ENCODE measurements at regions not wholly inside any gene's neighbourhood (a gene's known extent, or its start where the extent isn't known, plus 50 kb on each side); places are given as distances from the start of the nearest gene placed in this dataset.
"Not testable (repeated sequence)": the region's sequence is repeated elsewhere in the genome, so short reads cannot be mapped to it uniquely, and the experiment has no call there.

- not testable (repeated sequence) for H3K27ac ChIP-seq
Measured at GRCh38 chr3:195999176-195999575, 82.7 kb downstream of the TFRC start.

GRCh38 chr3:195996314-195996713 is 85.6 kb downstream of the TFRC start:
- H3K27ac ChIP-seq: not testable (repeated sequence)

DNA sequence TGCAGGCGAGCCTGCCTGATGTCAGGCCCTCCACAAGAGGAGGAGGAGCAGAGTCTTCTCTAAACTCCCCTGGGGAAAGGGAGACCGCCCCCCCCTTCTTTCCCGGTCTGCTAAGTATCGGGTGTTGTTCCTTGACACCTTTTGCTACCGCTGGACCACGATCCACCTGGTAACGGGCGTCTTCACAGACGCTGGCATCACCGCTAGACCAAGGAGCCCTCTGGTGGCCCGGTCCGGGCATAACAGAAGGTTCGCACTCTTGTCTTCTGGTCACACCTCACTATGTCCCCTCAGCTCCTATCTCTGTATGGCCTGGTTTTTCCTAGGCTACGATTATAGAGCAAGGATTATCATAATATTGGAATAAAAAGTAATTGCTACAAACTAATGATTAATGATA is 86.0 kb upstream of the TNK2 start:
- H3K27ac ChIP-seq: not testable (repeated sequence)

DNA sequence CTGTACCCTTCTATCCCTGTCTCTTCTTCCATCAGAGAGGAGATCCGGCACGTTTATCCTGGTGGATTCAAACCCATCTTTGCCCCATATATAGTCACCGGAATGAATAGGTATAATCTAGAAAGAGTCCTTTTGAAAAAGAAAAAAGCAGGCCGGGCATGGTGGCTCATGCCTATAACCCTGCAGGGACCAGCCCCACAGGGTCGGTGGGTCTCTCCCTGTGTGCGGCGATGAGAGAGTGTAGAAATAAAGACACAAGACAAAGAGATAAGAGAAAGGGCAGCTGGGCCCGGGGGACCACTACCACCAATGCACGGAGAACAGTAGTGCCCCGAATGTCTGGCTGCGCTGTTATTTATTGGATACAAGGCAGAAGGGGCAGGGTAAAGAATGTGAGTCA is 85.3 kb upstream of the TNK2 start:
- H3K27ac ChIP-seq: not testable (repeated sequence)

DNA sequence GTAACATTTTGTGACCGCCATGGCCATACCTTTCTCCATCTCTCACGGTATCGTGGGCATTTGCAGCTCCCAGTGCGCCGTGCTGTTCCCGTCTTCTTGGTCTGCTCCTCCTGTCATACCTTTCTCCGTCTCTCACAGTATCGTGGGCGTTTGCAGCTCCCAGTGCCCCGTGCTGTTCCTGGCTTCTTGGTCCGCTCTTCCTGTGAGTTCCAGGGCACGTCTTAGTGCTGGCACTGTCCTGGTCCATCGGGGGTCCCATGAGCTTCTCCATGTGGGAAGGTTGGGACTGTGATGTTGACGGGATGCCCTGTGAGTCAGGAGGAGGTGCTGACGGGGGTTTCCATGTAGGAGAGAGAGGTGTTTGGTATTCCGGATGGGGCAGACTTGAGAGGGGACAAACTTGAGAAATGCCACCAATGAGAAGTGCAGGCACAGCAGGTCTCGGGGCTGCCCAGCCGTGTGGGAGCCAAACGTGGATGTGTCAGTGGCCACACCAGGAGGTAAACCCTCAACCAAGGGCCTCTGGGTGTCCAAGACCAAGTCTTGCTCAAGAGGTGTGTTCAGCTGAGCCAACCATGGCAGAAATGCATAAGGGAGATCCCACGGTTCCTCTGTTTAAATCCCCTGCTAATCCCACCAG is 84.7 kb upstream of the TNK2 start:
- not testable (repeated sequence) for H3K27ac ChIP-seq

GRCh38 chr3:195991986-195992385 is 83.6 kb upstream of the TNK2 start:
- H3K27ac ChIP-seq: not testable (repeated sequence)

DNA sequence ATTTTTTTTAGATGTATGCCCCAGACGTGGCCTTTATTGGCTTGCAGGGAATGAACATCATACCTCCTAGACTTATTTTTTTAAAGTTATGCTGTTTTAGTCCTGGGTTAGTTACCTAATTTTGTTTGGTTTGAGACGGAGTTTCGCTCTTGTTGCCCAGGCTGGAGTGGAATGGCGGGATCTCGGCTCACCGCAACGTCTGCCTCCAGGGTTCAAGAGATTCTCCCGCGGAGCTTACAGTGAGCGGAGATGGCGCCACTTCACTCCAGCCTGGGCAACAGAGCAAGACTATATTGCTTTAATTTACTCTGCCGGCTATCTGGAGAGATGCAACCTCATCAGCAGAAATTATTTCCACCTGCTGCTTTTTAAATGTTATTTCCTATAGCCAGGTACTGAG is 82.9 kb upstream of the TNK2 start:
- H3K27ac ChIP-seq: not testable (repeated sequence)

- peak overlapping the region; percentile 22; the same call in 1 of the 2 replicates for H3K27ac ChIP-seq
Measured at GRCh38 chr3:195990841-195991174, 82.5 kb upstream of the TNK2 start.

DNA sequence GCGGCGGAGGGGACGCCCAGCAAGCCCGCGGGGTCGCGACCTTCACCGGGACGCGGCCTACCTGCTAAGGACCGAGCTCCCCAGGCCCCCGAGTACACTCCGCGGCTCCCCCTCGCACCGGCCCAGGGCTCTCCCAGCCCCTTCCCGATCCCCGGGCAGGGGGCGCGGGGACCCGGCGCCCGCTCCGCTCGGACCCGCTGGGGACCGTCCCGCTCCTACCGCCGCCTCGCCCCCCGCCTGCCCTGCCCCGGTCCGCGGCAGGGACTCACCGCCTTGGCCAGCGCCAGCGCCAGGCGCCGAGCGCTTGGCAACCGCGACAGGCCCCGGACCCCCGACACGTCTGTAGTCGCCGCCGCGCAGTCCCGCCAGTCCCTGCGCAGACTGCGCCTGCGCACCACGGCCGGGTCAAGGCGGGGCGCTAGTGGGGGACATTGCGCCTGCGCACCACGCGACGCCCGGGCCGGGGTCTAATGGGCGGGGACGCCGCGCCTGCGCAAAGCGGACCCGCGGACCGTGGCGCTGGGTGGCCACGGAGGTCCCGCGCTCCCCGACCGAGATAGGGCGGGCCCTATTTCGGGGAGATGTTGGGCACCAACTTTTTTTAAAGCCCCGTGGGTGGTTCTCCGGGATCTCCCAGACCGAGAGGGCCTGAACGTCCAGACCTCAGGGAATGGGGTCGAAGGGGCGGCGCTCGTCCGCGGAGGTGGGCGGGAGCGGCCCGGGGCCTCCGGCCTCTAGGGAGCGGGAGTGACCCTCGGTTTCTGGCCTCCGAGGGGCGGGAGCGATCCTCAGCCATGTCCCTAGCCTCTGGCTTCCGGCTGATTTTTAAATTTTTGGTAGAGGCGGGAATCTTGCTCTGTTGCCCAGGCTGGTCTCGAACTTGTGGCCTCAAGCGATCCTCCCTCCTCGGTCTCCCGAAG is 81.8 kb upstream of the TNK2 start:
- peak overlapping the region; percentile 22; the same call in 1 of the 2 replicates for H3K27ac ChIP-seq

DNA sequence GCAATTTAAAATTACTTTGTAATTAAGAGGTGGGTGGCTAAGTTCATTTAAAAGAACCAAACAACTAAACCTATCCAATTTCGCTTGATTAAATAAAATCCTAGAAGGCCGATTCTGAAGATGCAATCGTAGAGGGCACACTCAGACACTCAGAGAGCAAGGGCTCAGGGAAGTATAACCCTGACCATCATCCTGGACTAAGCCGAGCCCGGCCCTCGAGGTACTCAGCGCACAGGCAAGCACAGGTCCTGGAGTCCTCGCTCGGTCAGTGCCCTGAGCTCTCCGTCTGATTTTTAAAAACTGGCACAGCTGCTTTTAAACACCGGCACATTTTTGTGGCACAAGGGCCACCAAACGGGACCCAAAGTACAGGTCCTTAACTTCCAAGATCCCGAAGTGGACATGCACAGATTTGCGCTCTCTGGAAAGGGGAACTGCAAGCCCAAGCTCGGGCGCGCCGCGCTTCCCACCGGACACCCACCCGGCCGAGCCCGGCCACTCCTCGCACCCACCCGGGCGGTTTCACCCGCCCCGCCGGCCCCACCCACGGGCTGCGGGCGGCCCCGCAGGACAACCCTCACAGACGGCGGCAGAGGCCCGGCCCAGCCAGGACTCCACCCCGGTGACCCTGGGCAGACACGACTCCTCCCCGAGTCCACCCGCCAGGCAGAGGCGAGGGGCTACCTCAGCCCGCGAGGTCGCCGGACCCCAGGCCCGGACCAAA is 81.0 kb upstream of the TNK2 start:
- H3K27ac ChIP-seq: not testable (repeated sequence)

GRCh38 chr3:195988764-195989163 is 80.4 kb upstream of the TNK2 start:
- not testable (repeated sequence) for H3K27ac ChIP-seq

- H3K27ac ChIP-seq: not testable (repeated sequence)
Measured at GRCh38 chr3:195987001-195987400, 78.7 kb upstream of the TNK2 start.

GRCh38 chr3:195986576-195986975 is 78.2 kb upstream of the TNK2 start:
- H3K27ac ChIP-seq: not testable (repeated sequence)

- H3K27ac ChIP-seq: not testable (repeated sequence)
Measured at GRCh38 chr3:195985348-195985920, 77.1 kb upstream of the TNK2 start.

DNA sequence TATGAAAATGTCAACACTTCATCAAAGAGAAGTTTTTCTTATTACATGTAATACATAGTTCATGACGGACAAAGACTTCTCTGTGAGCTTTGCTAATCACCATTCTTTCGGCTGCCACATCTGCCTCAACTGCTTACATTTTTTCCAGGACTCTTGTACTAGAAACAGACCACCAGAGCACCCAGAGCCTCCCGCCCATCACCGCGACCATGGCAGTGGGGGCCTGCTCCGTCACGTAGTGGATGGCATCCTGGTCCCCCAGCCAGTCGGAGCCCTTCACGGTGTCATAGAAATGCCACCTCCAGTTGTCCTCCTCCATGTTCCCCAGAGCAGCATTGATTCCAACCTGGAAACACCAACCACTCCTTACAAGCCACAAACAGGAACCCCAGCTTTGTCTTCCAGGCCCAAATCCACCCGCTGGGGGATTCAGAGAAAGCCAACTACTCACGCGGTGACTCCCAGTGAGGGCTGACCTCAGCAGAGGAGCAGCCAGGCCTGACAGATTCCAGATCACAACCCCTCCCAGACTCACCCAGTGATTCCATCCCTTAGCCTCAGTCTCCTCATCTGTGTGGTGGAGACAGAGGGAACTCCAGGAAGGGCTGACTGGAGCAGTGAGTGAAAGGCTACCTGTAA is 76.2 kb upstream of the TNK2 start:
- H3K27ac ChIP-seq: not testable (repeated sequence)

GRCh38 chr3:195983880-195984279 is 75.5 kb upstream of the TNK2 start:
- not testable (repeated sequence) for H3K27ac ChIP-seq

DNA sequence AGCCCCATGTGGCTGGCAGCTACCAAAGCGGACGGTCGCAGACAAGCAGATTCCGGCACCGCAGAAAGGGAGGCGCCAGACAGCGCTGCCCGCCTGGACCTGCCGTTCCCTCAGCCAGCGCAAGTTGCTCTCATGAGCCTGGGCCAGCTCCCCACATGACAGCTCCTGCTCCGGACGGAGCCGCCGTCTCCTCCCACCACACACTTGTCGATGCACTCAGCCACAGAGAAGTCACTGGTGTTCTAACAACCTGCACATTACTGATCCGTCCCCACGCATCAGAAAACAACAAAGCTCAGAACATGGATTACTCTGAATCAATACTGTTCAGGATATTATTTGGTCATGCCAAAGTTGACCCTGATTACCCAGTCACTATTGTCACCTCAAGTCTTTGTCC is 74.4 kb upstream of the TNK2 start:
- H3K27ac ChIP-seq: not testable (repeated sequence)

DNA sequence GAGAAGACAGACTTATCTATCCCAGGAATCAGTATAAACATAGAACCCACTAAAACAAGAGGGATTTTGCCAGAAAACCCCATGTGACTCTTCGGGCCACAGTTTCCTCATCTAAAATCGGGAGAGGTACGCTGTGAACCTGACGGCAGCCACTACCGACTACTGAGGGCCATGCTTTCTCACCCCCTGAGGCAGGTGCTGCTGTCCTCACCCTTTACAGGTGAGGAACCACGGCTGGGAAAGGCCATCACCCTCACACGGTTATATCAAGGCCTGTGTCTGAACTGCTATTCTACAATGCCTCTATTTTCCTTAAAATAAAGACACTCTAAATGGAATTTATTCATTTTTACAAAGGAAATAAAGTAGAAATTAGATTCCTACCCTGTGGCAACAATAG is 73.4 kb upstream of the TNK2 start:
- not testable (repeated sequence) for H3K27ac ChIP-seq

DNA sequence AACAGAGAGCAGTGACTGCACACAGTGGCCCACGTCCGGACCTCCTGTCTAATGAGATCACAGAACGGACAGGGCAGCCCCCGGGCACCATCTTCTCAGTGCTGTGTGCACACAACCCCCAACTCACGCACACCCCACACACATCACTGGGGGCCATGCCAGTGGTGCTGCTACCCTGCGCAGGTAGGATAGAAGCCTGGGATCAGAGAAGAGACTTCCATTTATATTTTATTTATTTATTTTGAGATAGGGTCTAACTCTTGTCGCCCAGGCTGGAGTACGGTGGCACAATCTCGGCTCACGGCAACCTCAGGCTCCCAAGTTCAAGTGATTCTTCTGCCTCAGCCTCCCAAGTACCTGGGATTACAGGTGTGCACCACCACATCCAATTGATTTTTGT is 71.5 kb upstream of the TNK2 start:
- not testable (repeated sequence) for H3K27ac ChIP-seq

DNA sequence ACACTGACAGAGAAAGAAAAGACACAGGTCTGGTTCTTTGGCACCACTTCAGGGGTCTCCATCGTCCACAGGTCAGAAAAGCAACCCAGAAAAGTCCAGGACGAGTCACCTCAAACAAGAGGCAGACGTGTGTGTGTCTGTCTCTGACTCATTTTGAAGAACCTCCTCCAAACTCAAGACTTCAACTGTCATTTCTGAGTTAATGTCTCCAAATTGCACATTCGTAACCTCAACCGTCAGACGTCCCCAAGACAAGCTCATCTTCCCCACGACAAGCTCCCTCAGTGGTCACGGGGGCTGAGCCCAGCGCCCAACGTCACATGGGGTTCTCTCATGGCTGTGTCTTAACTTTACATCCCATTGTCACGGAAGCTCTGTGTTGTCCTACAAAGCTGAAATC is 70.2 kb upstream of the TNK2 start:
- not testable (repeated sequence) for H3K27ac ChIP-seq

GRCh38 chr3:195976876-195977275 is 68.5 kb upstream of the TNK2 start:
- H3K27ac ChIP-seq: not testable (repeated sequence)

DNA sequence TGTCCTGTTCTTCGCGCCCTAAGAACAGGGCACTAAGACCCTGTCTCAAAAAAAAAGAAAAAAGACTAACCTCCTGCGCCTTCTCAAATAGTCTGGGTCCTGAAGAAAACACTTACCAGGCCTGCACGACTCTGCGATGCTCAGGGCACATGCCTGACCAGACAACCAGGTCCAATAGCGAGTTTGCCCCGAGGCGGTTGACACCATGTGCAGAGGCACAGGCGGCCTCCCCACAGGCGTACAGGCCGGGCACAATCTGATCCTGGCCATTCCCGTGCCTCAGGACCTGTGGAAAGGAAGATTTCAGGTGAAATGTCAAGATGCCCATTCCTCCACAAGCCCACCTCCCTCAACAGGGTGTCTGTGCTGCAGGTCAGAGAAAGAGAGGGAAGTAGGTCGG is 65.9 kb upstream of the TNK2 start:
- H3K27ac ChIP-seq: not testable (repeated sequence)
